ENCODE measurements at regions not wholly inside any gene's neighbourhood (a gene's known extent, or its start where the extent isn't known, plus 50 kb on each side); places are given as distances from the start of the nearest gene placed in this dataset.

GRCh38 chr11:128302425-128303186 lies 284.8 kb downstream of the ETS1 start:
- TF ChIP-seq, protein P1, sequence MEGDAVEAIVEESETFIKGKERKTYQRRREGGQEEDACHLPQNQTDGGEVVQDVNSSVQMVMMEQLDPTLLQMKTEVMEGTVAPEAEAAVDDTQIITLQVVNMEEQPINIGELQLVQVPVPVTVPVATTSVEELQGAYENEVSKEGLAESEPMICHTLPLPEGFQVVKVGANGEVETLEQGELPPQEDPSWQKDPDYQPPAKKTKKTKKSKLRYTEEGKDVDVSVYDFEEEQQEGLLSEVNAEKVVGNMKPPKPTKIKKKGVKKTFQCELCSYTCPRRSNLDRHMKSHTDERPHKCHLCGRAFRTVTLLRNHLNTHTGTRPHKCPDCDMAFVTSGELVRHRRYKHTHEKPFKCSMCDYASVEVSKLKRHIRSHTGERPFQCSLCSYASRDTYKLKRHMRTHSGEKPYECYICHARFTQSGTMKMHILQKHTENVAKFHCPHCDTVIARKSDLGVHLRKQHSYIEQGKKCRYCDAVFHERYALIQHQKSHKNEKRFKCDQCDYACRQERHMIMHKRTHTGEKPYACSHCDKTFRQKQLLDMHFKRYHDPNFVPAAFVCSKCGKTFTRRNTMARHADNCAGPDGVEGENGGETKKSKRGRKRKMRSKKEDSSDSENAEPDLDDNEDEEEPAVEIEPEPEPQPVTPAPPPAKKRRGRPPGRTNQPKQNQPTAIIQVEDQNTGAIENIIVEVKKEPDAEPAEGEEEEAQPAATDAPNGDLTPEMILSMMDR (conservative IDR thresholded peaks at IDR 0.05; ENCODE audit: low read depth, low read length): no peak
- TF ChIP-seq MAZ (IDR thresholded peaks at IDR 0.05; ENCODE audit: borderline replicate concordance, low read depth, low read length) (no peak), NFE2L2 (IDR thresholded peaks at IDR 0.05; ENCODE audit: low read depth, low read length) (no peak), POLR2A (IDR thresholded peaks at IDR 0.05; ENCODE audit: low read depth, low read length) (no peak), RCOR1 (IDR thresholded peaks at IDR 0.05; ENCODE audit: insufficient replicate concordance, low read length) (no peak), CHD1 (IDR thresholded peaks at IDR 0.05; ENCODE audit: low read depth, low read length) (no peak), RFX5 (IDR thresholded peaks at IDR 0.05; ENCODE audit: low read depth, low read length) (no peak), CEBPB (IDR thresholded peaks at IDR 0.05; ENCODE audit: low read depth, low read length) (no peak), MAFK (IDR thresholded peaks at IDR 0.05; ENCODE audit: low read depth, low read length) (peak; percentile 67), RAD21 (IDR thresholded peaks at IDR 0.05; ENCODE audit: low read length) (no peak)
- TF ChIP-seq, protein P2, sequence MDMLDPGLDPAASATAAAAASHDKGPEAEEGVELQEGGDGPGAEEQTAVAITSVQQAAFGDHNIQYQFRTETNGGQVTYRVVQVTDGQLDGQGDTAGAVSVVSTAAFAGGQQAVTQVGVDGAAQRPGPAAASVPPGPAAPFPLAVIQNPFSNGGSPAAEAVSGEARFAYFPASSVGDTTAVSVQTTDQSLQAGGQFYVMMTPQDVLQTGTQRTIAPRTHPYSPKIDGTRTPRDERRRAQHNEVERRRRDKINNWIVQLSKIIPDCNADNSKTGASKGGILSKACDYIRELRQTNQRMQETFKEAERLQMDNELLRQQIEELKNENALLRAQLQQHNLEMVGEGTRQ (IDR thresholded peaks at IDR 0.05; ENCODE audit: low read depth, low read length): no peak
